Inflammatory macrophage (primary cell): ENCODE measurements at regions not wholly inside any gene's neighbourhood (a gene's known extent, or its start where the extent isn't known, plus 50 kb on each side); places are given as distances from the start of the nearest gene placed in this dataset.

Experiments
- DNase-seq, 2 donors: peaks; one replicate each; pipeline ENCODE4 v3.0.0-alpha.2; 2020 to 2022

DNA sequence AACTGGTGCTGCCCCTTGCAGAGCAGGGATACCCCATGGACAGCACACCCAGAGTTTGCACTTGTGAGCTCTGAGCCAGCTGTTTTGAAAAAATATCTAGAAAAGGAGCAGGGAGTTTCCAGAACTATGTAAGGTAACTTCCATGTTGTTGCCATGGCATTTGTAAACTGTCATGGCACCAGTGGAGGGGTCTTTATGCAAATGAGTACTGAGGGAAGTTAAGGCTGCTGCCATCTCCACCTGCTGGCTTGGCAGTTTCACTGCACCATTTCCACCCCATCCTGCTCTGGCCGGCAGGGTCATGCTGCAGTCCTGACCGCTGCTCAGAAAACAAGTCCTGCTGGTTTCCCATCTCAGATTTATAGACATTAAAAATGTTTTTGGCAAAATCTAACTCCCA lies 52.3 kb upstream of the SNTG2 start:
- DNase-seq = no peak

DNA sequence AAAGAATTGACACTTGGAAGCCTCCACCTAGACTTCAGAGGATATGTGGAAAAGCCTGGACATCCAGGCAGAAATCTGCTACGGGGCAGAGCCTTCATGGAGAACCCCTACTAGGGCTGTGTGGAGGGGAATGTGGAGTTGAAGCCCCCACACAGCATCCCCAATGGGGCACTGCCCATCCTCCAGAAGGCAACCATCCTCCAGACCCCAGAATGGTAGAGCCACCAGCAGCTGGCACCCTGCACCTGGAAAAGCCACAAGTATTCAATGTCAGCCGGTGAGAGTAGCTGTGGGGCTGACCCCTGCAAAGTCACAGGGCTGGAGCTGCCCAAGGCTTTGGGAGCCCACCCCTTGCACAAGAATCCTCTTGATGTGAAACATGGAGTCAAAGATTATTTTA lies 53.6 kb upstream of the SNTG2 start:
- no peak for DNase-seq

GRCh38 chr2:893311-893710 lies 57.3 kb upstream of the SNTG2 start:
- no peak for DNase-seq

DNA sequence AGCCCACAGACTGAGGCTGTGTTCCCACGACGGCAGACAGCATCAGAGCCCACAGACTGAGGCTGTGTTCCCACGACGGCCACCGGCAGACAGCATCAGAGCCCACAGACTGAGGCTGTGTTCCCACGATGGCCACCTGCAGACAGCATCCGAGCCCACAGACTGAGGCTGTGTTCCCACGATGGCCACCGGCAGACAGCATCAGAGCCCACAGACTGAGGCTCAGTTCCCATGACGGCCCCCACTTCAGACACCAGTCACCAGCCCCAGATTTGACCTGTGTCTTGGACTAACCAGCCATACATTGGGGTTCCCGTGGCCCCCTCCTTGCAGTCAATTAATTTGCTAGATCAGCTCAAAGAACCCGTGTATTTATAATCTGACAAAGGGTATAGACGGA lies 57.8 kb upstream of the SNTG2 start:
- DNase-seq = no peak

DNA sequence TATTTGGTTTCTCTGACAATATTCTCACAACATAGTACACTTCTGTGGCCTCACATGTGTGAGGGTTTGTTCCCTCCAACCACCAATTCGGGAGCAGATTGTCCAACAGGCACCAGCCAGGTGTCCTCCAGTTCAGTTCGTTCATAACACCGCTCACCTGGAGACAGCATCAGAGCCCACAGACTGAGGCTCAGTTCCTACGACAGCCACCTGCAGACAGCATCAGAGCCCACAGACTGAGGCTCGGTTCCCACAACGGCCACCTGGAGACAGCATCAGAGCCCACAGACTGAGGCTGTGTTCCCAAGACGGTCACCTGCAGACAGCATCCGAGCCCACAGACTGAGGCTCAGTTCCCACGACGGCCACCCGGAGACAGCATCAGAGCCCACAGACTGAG lies 58.2 kb upstream of the SNTG2 start:
- no peak for DNase-seq

DNA sequence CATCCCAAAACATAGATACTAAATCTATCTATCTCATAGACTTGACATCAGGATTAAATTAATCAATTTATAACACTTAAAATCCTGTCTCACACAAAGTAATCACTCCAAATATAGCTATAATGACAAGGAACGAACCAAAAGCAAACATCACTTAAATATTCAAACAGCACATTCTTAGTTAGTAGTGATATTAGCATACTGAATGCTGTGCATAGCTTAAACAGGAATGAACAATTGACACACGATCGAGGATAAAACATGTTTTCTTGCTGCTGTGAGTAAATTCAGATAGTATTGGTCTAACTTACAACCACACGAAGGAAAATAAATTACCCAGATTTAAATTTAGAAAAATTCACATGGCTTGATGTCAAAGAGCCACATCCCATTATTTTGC lies 58.9 kb upstream of the SNTG2 start:
- no peak for DNase-seq

DNA sequence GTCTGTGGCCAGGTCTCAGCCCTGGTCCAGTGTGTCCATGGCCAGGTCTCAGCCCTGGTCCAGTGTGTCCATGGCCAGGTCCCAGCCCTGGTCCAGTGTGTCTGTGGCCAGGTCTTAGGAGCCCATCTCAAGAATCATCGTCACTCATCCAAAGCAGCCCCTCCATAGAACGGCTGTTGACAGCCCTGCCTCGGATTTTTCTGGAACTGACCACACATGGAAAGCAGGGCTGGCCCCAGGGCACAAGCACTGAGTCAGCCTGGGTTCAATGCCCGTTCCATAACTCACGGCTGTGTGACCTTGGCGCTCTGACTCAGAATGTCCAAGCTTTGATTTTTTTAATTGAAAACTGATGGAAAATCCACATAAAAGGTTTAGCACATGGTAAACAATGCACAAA lies 59.9 kb upstream of the SNTG2 start:
- DNase-seq = no peak

- DNase-seq = no peak
Measured at GRCh38 chr2:890214-890613, 60.4 kb upstream of the SNTG2 start.

DNA sequence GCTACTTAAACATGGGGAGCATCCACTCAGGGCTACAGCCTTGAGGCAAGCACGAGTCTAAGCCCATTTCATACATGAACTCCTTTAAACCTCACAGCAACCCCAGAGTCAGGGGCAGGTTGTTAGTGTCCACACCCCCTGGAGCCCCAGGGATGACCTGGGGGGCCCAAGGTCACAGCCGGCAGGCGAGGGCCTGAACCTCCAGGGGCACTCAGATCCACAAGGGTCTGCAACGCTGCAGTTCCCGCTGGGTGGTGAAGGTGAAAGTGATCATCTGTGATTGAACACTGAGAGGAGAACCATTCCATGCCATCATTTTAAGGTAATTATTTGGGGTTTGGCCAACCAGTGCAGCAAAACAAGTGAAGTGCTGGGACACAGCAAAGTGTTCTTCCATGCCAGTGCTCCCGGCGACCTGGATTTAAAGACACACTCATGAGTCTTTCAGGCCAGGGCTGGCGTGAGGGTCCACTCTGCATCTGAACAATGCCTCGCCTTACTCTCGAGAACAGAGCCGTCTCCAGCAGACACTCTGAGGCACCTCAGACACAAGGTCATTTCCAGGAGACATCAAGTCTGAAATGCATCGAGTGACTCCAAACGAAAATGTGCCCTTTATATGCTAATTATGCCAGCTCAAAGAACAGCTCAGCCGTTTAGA lies 61.6 kb upstream of the SNTG2 start:
- DNase-seq = no peak

- DNase-seq = no peak
Measured at GRCh38 chr2:888211-888801, 62.3 kb upstream of the SNTG2 start.

DNA sequence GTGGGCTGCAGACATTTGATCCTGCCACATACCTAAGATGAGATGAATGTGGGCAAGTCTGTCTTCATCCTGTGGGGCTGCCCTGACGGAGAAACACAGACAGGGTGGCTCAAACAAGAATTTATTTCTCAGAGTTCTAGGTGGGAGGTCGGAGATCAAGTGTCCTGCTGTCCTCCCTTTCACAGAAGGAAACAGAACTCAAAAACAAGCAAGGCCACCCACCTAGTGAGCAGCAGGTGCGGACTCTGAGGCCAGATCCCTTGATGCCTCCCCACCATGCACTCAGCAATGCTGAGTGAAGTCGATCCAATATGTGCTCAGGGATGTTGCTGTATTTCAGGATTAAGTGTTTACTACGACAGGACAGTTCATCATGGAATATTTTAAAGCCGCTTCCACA lies 63.0 kb upstream of the SNTG2 start:
- DNase-seq = no peak

- DNase-seq = no peak
Measured at GRCh38 chr2:886072-887022, 64.3 kb upstream of the SNTG2 start.

GRCh38 chr2:885230-886071 lies 65.2 kb upstream of the SNTG2 start:
- DNase-seq = no peak

- DNase-seq = no peak
Measured at GRCh38 chr2:883803-884748, 66.6 kb upstream of the SNTG2 start.

DNA sequence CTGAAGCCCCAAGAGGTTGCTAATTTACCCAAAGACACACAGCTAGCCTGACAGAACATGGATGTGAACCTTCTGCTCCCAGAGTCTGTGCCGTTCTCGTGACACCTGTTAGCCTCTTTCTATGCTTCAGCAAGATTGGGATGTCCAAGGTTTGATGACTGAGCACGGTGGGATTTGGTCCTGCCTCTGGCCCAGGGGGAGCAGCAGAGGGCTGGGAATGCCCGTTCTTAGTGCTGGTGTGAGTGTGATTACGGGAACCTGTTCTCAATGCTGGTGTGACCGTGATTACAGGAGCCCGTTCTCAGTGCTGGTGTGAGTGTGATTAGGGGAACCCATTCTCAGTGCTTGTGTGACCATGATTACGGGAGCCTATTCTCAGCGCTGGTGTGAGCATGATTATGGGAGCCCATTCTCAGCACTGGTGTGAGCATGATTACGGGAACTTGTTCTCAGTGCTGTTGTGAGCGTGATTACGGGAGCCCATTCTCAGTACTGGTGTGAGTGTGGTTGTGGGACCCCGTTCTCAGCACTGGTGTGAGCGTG lies 67.3 kb upstream of the SNTG2 start:
- no peak for DNase-seq

DNA sequence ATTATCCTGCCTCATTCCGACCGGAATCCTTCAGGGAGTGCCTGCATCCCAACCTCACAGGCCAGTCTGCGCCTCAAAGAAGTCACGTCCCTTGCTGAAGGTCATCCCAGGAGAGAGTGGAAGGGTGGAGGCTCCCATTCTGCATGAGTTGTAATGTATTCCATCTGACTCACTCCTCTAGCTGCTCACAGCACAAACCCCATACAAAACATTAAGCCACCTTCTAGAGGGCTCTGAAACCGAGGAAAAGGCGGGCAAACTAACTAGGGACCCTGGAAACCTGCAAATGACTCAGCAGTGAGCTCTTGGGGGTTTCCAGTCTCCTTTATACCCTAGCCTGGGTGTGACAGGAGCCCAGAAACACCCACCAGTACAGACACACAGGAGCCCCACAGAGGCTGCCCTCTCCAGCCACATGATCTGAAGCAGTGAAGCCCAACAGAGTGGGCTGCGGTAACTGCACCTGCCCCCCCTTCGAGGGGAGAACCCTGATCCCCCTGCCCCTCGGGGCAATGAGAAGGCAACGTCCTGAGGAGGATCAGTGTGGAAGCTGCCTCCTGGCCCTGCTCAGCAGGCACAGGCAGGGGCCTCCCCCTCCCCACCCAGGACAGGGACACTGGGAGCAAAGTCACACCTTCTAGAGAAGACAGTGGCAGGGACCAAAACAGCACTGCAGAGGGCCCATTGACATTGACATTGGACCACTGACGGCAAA lies 69.3 kb upstream of the SNTG2 start:
- DNase-seq = no peak

DNA sequence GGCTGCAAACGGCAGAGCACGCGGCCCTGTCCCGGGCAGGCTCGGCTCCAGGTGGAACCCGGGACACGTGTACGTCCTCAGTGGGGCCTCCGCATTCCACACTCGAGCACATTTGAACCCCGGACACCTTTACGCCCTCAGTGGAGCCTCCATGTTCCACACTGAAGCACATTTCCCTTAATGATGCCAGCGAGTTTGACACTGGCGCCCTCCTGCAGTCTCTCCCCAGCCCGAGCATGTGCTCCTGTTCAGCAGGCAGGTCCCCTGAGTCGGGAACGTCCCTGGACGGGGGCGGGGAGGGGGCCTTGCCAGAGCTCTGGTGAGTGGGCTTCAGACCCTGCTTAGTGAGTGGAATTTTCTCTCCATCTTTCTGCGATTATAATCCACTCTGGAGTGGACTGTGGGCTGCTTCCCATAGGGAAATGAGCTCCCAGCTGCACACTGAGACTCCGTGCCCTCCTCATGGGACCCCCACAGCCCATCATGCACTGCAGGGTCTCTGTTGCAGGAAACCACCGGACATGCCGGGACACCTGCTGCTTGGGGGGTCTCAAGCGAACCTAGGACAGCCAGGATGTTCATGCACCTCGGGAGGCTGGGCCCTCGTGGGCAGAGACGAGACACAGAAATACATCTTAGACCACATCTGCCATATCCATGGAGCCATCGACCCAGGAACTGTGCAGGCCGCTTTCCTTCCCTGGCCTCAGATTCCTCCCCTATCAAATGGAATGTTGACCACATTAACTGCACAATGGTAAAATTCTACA lies 70.3 kb upstream of the SNTG2 start:
- DNase-seq = no peak

DNA sequence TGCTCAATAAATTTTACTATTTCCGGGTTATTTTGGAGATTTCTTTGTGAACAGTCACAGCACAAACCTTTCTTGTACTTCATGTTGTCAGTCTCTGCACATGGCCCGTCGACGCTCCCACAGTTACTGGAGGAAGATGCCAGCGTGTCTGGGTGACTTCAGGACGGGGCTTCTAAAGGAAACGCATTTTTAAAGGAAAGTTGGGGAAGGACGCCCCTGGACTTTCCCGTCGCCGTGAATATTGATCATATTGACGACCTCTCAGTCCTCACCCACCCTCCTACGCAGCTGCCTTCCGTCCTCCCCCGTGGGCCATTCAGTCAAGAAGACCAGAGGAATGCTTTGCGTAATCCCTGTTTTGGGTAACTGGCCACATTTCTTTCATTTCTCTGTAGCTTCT lies 71.1 kb upstream of the SNTG2 start:
- DNase-seq = no peak

DNA sequence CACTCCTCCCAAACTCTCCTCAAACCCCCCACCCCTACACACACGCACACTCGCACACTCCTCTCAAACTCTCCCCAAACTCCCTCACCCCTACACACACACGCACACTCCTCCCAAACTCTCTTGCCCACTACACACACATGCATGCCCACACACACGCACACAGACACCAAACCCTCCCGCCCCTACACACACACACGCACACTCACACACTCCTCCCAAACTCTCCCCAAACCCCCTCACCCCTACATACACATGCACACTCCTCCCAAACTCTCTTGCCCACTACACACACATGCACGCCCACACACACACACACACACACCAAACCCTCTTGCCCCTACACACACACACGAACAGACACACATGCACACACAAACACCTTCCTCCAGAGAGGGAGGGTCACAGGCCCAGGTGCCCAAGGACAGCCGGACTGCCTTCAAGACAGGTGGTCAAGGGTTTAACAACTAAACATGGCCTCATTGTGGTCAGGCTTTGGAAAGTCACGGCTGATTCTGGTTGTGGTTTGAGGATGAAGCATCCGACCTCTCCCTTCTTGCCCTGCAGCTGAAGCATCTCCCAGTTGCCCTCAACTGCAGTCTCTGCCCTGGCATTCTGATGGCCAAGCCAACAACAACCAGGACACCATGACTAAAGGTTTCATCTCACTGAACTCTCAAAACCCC lies 72.3 kb upstream of the SNTG2 start:
- DNase-seq = no peak
